ENCODE measurements at regions not wholly inside any gene's neighbourhood (a gene's known extent, or its start where the extent isn't known, plus 50 kb on each side); places are given as distances from the start of the nearest gene placed in this dataset.

- no peak for DNase-seq (ENCODE audit: low spot score)
These were observed 83.6 kb upstream of the PPARA start for GRCh38 chr22:46066691-46067090.

GRCh38 chr22:46067159-46068111 lies 82.9 kb upstream of the PPARA start:
- DNase-seq (ENCODE audit: low spot score) = no peak

- DNase-seq (ENCODE audit: low spot score) = no peak
These were observed 82.1 kb upstream of the PPARA start for GRCh38 chr22:46068181-46068592.

- DNase-seq (ENCODE audit: low spot score) = no peak
These were observed 81.5 kb upstream of the PPARA start for GRCh38 chr22:46068593-46069491.

GRCh38 chr22:46069521-46070214 lies 80.7 kb upstream of the PPARA start:
- DNase-seq (ENCODE audit: low spot score) = peak; percentile 91

- DNase-seq (ENCODE audit: low spot score) = no peak
These were observed 80.0 kb upstream of the PPARA start for GRCh38 chr22:46070215-46070802.

- DNase-seq (ENCODE audit: low spot score) = no peak
These were observed 79.4 kb upstream of the PPARA start for GRCh38 chr22:46070803-46071450.

GRCh38 chr22:46071451-46072109 lies 78.7 kb upstream of the PPARA start:
- peak; percentile 92 for DNase-seq (ENCODE audit: low spot score)

- peak; percentile 68 for DNase-seq (ENCODE audit: low spot score)
These were observed 78.0 kb upstream of the PPARA start for GRCh38 chr22:46072110-46072881.

- no peak for DNase-seq (ENCODE audit: low spot score)
These were observed 77.2 kb upstream of the PPARA start for GRCh38 chr22:46072981-46073682.

- no peak for DNase-seq (ENCODE audit: low spot score)
These were observed 76.4 kb upstream of the PPARA start for GRCh38 chr22:46073683-46074504.

GRCh38 chr22:46074771-46075551 lies 75.4 kb upstream of the PPARA start:
- no peak for DNase-seq (ENCODE audit: low spot score)

- DNase-seq (ENCODE audit: low spot score) = no peak
These were observed 74.4 kb upstream of the PPARA start for GRCh38 chr22:46075764-46076531.

GRCh38 chr22:46076651-46077339 lies 73.5 kb upstream of the PPARA start:
- no peak for DNase-seq (ENCODE audit: low spot score)

GRCh38 chr22:46077669-46078099 lies 72.6 kb upstream of the PPARA start:
- DNase-seq (ENCODE audit: low spot score) = no peak
